Fibroblast of mammary gland (primary cell): ENCODE measurements at regions not wholly inside any gene's neighbourhood (a gene's known extent, or its start where the extent isn't known, plus 50 kb on each side); places are given as distances from the start of the nearest gene placed in this dataset.

ENCODE experiments used
- DNase-seq: peaks from one replicate; pipeline ENCODE4 v3.0.0-alpha.2; 2010; ENCODE audit warnings: low read depth
- H3K4me3 ChIP-seq: 2 replicates; pipeline ENCODE4 v1.5.1; 2011; ENCODE audit warnings: low read depth, mild to moderate bottlenecking, low read length, moderate library complexity; ENCODE audit not compliant: control insufficient read depth
- TF ChIP-seq, protein P1 (sequence below): conservative IDR thresholded peaks from 2 replicates; pipeline ENCODE4 v1.5.1; 2011; ENCODE audit warnings: low read depth, low read length, inconsistent platforms; ENCODE audit not compliant: control insufficient read depth, insufficient read depth

DNA sequence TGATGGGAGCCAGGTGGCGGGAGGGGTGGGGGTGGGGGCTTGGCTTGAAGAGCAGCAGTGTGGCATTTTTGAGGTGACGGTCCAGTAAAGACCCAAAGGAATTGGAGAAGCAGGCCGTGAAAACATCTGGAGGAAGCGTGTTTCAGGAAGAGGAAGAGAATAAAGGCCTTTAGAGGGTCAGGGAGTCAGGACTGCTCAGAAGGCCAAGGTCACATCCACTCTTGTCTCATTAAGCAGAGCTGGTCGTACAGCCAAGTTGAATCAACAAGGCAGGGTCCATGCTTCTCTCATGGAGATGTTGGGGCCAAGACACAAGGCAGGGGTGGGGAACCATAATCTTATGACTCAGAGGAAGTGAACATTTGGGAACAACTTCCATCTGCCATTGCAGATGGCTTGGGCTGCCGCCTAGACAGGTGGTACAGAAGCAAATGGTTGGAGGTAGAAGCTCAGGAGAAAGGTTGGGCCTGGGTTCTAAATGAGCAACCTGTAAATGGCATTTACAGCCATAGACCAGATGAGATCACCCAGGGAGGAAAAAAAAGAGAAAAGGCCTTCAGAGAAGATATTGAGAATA, 179.6 kb downstream of the TTLL2 start:
- H3K4me3 ChIP-seq: no peak overlapping the region
- TF ChIP-seq, protein P1, sequence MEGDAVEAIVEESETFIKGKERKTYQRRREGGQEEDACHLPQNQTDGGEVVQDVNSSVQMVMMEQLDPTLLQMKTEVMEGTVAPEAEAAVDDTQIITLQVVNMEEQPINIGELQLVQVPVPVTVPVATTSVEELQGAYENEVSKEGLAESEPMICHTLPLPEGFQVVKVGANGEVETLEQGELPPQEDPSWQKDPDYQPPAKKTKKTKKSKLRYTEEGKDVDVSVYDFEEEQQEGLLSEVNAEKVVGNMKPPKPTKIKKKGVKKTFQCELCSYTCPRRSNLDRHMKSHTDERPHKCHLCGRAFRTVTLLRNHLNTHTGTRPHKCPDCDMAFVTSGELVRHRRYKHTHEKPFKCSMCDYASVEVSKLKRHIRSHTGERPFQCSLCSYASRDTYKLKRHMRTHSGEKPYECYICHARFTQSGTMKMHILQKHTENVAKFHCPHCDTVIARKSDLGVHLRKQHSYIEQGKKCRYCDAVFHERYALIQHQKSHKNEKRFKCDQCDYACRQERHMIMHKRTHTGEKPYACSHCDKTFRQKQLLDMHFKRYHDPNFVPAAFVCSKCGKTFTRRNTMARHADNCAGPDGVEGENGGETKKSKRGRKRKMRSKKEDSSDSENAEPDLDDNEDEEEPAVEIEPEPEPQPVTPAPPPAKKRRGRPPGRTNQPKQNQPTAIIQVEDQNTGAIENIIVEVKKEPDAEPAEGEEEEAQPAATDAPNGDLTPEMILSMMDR: no peak
- DNase-seq: no peak

DNA sequence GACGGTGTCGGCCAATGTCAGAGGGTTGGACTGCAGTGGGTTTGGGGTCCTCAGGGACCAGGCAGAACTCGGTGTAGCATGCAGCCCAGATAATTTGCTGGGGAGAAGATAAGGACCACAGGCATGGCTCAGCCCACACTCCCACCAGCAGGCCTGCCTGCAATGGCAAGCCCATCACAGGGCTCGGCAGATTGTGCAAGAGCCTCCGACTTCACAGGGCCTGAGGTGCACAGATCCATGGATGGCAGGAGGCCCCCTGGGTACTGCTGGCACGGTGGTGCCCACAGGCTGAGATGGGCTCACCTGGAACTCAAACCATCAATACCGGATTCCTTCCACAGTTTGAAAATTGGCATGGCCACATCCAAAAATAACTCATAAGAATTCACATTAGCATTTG, 180.3 kb downstream of the TTLL2 start:
- no peak for DNase-seq
- no peak overlapping the region for H3K4me3 ChIP-seq
- TF ChIP-seq, protein P1: no peak

DNA sequence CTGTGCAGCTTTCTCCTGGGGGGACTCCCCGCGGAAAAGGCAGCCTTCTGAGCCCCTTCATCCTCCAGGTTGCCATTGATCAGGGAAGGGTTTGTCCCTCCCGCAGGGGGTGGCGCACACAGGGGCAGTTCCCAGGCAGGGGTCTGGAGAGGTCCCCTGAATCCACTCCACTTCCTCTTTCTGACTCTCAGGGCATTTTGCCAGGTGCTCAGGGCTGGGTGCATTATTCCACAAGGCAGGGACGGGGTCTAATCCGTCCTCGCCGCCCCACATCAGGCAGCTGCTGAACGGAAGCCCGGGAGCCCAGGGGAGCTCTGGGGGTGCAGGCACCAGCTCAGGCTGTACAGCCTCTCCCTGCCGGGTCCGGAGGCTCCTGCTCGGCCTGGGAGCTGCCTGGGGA, 180.9 kb downstream of the TTLL2 start:
- TF ChIP-seq, protein P1: no peak
- no peak overlapping the region for H3K4me3 ChIP-seq
- DNase-seq: no peak

DNA sequence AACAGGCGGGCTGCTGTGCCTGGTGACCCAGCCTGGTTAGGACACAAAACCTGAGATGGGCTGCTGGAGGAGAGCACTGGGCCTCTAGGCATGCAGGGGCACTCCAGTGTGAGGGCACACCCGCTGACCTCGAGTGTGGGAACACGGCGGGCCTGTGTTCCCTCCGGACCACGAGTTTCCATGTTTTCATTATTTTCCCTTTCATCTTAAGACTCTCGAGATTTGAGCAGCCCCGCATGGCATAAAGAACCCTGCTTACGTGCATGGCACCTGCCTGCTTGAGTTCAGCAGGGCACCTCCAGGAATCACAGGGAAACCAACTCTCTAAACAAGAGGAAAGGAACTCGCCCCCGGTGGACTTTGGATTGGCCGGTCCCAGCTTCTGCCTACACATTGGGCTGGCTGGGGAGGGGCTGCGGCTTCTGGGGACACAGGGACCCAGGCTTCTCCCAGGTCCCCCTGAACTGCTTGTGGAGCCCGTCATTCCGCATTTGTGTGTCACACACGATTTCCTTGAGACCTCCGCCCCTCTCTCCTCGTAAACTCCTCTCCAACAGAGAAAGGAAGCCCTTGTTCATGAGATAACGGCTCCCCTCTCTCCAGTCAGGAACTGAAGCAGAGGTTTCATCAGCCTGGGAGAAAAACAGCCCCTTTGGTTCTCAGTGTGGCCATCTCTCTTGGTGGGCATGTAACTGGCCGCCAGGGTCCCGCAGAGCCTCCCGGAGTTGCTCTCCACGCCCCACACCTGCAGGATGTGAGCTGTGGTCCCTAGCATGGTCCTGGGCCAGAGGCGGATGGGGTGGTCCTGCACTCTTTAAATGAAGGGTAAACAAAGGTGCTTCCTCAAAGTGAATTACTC, 181.8 kb downstream of the TTLL2 start:
- no peak overlapping the region for H3K4me3 ChIP-seq
- TF ChIP-seq, protein P1: no peak
- DNase-seq: no peak

DNA sequence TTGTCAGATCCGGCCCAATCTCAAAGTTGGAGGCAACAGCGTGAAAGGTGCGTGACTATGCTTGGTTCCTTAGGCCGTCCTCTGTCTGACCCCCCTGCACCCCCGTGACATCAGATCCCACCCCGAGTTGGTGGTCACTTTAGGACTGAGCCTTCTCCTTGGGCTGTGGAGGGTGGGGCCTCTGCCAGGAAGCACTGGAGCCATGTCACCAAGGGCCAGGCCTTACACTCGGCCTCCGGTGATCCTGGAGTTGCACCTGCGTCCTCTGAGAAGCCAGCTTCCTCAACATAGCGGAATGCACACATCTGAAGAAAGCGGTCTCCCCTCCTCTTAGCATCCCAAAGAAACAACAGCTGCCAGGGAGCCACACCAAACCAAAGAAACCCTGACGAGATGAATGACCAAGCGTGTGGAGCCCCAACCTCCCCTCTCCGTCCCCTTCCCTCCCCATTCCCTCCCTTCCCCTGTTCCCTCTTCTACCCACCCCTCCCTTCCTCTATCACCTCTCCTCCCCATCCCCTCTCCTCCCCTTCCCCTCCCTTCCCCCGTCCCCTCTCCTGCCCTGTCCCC, 182.6 kb downstream of the TTLL2 start:
- H3K4me3 ChIP-seq: no peak overlapping the region
- TF ChIP-seq, protein P1: no peak

DNA sequence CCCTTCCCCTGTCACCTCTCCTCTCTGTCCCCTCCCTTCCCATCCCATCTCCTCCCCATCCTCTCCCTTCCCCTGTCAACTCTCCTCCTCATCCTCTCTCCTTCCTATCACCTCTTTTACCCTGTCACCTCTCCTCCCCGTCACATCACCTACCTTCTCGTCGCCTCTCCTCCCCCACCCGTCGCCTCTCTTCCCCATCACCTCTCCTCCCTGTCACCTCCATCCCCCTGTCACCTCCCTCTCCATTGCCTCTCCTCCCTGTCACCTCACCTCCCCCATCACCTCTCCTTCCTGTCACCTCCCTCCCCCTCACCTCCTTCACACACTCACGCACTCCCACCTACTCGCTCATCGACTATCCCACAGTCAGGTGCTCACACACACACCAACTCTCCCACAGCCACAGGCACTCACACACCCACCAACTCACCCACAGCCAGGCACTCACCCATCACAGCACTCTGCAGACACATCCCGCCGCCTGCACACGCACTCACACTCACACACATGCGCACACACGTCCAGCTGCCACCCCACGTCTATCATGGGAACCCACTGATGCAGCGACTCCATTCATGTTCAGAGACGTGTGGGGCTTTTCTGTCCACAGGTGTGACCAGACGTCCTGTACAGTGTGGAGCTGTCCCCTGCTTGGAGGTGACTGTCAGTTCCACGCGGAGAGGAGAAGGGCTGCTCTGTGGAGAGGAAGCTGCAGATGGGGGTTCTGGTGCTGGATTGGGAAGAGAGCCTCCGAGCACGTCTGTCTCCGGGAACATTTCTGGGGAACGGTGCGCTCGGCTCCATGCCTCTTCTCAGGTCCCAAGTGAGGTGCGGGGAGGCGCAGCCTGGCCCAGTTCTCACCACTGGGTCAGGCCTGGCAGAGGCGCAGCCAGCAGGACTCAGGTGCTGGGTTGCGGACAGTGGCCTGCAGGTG, 184.3 kb downstream of the TTLL2 start:
- no peak overlapping the region for H3K4me3 ChIP-seq
- no peak for DNase-seq
- TF ChIP-seq, protein P1: no peak

More for the DNA sequence above, 182.6 kb downstream of the TTLL2 start:
- no peak for DNase-seq
